ENCODE measurements at regions not wholly inside any gene's neighbourhood (a gene's known extent, or its start where the extent isn't known, plus 50 kb on each side); places are given as distances from the start of the nearest gene placed in this dataset.

DNA sequence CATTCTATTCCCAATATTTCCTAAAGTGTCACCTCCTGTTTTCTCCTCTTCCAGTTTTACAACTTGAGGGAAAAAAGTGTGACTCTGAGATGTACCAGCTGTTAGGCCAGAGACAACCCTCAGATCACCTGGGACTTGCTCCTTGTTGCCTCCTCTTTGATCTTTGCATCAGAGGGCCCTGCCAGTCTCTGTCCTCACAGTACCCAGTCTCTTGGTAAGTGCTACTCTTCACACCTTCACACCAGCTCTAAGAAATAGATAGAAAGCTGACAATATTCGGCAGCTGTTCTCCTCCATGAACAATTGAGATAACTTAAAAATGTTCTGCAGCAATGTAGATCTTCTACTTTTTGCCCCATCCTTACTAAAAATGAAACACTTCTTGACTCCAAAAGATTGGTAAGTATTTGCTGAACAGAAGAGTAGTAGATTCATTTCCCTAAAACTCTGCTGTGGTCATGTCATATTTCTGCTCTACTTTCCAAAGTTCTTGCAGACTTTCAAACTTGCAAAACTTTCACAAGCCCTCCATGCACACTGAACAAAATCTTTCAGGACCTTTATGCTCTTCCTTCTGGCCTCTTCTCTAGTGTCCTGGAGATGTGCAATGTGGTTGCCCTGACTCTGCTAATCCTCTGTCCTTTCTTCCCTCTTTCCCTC lies 188.6 kb downstream of the SNX18 start:
- no peak for DNase-seq

DNA sequence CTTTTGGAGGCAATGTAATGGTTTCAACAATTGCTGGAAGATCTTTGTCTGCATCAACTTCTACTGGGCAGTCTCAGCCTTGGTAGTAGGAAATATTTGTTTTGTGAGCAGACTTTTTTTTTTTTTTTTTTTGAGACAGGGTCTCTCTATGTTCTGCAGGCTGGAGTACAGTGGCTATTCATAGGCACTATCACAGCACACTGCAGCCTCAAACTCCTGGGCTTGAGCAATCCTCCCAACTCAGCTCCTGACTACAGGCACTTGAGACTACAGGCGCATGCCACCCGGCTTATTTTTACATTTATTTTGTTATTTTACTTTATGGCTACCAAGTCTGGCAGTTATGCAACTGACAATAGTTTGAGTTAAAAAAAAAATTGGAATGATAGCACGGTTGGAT lies 187.3 kb downstream of the SNX18 start:
- DNase-seq, result no peak

DNA sequence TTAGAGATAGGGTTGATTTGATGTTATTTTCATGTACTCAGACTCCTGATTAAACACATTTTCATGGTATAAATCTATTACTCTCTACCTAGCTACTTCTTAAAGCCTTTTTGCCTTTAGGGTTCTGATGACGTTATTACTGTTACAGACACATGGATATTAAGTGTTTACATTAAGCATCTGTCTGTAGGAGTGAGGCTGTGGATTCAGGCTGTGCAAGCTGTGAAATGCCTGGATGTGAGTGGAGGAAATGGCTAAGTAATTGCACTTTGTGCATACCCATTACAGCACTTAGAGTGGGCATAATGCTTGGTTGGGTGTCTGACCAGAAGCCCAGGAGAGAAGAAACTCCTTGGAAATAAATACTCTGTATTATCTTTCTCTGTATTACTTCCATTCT lies 186.8 kb downstream of the SNX18 start:
- peak; percentile 4 to 57 for DNase-seq

DNA sequence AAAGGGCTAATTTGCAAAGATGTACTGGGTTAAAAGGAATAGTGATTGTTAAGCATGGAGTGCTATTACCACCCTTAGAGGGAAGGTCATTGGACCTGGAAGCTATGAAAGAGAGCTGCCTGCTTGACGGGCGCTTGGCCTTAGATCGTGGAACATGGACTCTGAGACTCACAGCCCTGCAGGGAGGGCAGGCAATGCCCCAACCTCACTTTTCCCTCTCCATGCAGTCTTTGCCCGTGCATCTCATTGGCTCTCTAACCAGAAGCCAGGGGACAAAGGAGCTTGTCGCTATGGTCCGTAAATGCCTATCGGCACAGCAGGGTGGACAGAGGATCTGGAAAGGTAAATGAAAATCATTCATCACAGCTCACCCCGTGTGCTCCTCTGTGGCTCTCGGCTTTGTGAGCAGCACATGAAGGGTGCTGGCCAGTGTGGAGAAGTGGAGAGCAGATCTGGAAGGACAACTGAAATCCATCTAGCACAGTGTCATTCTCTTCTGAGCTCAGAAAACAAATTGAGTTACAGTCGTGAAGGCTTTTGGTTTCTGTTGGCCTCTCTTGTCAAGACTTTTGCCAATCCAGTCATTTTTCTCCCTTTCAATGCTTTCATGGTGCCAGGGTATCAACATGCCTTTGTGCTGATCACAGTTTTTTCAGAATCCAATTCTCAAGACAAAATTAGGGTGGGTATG lies 186.2 kb downstream of the SNX18 start:
- no peak for DNase-seq

DNA sequence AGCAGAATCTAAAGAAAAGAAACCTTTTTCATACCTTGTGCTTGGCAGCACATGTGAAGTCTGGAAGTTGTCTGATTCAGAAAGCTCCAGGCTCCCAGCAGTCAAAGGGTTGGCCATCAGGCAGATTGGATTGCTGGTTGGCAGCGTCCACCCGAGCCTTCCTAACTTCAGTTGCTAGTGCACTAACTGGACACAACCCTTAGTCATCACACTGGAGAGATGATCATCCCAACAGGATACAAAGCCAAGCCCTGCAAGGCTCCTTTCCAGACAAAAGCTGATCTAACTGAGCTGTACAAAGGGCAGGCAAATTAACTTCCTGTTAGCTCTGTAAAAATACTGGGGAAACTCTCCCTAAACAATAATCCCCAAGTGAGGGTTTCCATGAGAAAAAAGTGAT lies 185.6 kb downstream of the SNX18 start:
- DNase-seq, result no peak

DNA sequence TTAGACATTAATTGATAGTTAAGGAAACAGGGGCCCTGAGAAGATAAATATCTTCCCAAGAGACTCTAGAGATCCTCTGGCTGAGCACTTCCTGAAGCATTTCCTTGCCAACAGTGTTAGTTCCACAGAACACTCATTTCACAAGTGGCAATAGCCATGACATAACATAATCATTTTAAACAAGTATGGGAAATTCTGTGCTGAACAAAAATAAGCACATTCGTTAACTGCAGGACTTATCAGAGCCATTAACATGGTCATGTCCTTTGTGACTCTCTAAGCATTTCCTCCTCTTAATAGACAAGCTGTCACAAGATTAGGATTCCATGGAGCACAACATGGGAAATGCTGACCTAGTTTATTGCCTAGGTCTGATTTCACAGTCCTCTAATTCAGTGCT lies 184.9 kb downstream of the SNX18 start:
- DNase-seq, result no peak

DNA sequence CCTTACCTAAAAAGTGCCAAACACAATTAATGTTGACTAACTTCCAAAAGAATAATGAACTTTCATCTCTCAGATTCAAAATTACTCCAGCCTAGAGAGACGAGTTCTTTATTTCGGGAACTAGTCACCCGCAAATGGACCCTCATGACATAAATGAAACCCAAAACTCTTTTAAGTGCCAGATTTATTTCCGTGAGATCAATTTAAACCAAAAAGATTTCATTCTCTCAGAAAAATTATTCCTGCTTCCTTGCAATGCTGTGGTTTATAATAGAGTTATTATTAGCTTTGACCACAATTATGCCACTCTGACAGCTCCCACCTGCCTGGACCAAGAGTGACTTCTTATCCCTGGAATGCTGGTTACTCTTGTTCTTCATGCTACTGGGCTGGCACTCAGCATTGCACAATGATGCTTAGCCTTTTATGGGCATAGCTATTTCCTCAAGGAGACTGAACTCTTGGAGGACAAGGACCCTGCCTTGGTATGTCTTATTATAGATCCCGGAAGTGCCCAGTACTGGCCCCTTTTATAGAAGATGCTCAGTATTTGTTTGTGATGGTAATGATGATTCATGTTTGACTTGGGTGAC lies 183.5 kb downstream of the SNX18 start:
- DNase-seq, result no peak

DNA sequence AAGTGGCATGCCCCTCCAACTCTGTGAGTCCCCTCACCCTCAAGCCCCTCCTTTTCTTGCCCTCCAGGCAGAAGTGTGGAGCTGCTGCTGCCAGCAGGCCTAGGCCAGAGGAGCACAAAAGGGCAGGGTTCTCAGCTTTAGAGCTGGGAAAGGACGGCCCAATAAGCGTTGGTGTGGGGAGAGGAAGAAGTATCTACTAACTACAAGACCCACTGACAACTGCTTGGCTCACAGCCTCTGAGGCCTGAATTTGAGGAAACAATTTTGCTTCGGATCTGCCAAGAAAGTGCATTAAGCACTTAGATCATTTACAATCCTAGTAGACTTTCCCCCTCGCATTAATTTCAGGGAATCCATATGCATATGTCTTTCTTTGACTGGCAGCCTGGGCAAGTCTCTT lies 179.4 kb downstream of the SNX18 start:
- no peak for DNase-seq

DNA sequence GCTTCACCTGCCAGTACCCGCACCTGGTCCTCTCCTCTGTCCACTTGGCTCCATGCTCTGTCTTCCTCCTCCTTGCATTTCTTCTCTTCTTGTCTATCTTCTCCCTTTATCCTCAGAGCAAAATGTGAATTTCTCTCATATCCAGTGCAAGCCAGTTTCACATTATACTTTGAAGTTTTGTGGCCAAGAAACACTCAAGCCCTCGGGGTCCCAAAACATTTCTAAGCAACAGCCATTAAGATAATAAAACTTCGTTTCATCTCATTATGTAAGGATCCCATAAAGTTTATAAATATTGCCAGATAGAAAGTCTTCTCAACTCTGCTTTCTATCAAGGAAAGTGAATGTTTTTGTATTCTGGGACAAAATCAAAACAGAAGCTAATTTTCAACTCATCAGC lies 178.8 kb downstream of the SNX18 start:
- DNase-seq, result no peak

DNA sequence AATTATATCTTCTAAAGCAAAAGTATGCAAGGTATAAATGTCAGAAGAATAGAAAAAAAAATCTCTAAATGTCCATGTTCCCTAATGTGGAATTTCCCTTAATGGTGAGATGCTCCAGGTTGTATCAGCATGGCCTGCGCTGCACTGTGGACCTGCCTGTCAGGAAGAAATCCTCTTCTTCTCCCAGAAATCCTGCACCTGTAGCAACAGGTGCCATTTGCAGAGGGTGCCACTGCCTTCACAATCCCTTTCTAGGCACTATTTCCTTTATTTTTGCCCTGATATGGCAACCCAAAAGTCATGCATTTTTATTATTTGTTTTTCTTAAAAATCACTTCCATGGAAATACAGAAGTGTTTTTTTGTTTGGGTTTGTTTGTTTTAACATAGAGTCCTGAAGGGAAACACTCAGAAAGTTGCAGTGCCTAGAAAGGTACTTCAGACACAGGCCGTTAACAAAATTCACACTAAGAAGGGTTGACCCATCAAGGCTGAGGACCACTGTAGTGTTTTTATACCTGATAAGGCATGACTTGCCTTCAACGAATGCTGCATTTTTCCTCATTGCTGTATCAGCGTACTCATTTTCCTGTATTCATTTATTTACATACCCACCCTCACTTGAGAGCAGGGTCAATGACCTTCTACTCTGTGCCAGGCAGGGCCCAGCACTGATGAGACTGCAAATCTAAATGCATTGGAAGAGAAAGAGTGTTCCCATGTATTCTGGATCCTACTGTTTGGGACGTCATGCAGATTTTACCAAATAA lies 177.8 kb downstream of the SNX18 start:
- no peak for DNase-seq

DNA sequence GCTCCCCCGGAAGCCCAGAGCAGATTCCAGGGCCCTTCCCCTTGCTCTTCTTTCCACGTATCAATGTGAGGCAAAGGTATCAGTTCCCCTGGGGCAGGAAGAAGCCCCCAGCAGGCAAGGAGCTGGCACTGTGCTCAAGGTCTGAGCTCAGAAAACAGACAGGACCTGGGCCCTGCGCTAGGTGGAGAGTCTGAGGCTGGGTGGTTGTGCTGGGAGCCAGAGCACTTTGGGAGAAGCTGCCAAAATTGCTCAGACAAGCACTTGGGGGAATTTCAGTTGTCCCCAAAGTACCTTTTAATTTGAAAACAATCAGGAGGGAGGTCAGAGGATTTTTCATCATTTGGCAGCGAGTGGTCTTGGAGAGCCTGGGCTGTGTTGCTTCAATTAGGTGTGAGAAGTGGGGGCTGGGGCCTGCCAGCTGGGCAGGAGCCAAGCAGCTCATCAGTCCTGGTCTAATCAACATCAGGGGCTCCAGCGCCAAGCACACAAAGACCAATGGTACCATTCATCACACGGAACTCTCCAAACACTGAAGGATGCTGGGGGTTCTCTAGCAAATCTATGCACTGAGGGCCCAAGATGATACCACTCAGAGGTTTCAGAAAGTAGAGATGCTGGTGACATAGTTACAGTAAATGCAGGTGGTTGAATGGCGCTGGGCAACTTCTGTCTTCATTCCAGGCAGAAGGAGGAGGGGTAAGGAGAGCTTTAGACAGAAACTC lies 176.5 kb downstream of the SNX18 start:
- DNase-seq, result peak in 1 of 2 experiments; percentile 11

DNA sequence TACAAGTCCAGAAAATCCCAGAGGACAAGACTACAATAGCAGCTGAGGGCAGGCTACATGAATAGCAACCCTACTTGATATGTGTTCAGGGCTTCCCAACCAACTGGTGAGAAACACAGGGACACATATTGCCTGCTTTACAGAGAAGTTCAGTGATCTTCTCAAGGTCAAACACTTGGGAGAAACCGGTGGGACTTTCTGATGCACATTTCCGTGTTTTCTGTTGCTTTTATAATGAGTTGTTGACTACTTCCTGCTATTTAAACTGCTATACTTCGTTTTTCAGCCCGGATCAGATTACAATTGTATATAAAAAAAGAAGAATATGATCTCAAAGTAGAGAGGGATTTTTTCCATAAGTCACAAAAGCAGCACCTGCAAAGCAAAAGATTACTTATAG lies 175.1 kb downstream of the SNX18 start:
- no peak for DNase-seq

DNA sequence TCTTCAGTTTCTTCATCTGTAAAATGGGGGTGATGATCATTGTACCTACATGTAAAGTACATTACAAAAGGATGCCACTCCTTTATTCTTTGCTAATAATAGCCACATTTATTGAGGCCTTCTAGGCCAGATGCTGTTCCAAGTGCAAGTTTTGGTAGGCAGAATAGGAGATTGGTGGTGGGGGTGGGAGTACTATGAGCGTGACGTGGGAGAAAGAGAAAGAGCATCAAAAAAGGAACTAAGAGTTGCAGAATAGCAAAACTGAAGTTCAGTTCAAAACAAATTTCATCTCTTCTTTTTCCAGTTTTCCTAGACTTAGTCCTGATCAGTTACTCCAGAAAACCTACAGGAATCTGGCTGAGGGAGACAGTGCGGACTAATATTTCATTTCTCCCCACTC lies 174.1 kb downstream of the SNX18 start:
- no peak for DNase-seq

DNA sequence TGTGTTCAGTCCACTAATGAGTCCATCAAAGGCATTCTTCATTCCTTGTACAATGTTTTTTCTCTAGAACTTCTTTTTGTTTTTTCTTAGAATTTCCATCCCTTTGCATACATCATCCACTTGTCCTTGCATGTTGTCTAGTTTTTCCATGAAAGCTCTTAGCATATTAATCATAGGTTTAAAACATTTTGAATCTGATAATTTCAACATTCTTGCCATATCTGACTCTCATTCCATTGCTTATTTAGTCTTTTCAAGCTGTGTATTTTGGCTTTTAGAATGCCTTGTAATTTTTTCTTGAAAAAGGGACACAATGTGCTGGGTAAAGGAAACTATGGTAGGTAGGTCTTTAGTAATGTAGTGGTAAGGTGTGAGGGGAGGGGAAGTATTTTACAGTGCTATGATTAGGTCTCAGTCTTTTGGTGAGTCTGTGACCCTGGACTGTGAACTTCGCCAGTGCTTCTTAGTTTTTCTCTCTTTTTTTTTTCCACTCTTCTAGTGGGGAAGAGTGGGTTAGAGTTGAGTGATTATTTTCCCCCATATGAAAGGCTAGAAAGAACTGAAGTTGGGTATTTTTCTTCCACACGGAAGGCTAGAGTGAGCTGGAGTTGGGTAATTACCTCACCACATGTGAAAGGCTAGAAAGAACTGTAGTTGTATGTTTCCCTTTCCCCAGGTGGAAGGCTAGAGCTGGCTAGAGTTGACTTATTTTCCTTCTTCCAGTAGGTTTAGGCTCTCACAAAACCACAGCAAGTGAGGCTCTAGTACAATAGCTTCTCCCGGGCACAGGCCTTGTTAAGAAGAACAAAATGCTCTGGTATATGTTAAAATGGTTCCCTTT lies 172.1 kb downstream of the SNX18 start:
- no peak for DNase-seq

DNA sequence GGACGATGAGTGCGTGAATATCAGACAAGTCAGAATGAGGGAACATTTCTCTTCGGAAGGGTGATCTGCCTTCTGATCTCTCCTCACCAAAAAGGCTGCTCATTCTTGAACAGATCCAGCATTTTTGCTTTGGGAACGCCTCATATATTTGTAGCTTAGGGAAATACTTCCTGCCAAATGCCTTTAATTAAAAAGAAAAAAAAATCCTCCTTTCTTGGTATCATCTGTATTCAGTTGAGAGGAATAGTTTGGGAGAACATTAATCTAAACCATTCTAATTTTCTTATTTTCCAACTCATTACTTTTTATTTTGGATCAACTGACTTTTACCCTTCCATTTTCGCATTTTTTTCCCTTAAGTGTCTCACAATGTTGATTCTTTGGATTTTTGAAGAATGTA lies 163.4 kb downstream of the SNX18 start:
- no peak for DNase-seq

DNA sequence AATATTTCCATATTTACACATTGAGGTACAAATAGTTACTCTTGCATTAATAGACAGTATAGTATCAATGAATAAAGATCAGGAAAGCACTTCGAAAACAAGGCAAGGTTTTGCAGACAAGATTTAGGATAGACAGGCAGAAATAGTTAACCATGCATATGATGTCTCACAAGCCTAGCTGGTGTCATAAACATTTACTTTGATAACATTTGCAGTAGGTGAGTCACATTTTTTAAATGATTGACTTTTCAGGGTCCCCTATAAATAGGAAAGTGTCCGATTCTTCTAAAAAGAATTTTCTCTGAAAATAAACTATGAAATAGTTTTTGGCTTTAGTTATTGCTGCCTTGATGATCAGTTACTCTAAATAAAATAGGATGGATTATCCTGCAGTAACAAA lies 162.1 kb downstream of the SNX18 start:
- DNase-seq, result no peak

DNA sequence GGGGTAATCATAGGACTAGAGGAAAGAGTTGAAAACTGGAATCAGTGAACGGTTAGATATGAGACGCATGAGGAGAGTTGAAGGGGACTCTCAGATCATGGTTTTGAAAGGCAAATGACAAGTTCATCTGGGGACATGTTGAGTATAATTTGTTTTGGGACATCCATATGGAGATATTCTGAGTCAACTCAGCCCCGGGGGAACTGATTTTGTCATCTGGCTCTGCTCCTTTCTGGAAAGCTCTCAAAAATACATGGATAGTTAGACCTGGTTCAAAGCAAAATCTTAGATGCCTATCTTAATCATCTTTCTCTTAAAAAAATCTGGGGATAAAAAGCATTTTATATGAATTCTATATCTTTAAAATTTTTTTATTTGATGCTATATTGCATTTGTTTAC lies 161.2 kb downstream of the SNX18 start:
- no peak for DNase-seq

DNA sequence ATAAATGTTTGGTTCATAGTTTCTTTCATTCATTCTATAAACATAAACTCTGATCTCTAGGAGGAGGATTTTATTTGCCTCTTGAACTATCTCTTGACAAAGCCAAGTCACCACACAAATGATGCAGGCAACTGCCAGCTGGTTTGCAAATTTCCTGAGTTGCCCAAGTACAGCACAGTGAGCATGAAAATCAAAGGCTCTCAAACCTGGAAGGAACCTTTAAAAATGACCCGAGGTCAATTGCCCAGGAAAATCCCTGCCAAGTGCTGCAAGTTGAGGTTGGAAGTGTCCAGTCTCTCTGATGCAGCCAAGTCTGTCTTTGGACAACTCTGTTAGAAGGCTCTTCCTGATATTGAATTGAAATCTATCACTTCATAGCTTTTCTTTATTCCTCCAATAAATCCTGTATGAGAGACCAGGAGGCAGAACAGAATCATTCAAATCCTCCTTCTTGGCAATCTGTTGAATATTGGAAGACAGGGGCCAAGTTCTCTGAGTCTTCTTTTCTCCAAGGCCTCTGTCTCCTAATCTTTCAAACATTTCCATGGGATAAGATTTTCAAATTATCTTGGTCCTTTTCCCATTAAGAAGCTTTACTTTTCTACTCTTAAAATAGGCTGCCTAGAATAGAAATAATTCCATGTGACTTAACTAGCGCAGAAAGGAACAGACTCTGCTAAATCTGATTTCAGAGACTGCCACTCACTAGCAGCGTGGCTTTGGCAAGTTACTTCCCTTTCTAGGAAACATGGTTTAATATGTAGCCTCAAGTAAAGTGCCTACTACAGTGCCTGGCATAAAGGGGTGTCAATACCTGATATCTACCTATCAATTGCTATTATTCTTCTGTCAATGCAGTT lies 159.2 kb downstream of the SNX18 start:
- no peak for DNase-seq

DNA sequence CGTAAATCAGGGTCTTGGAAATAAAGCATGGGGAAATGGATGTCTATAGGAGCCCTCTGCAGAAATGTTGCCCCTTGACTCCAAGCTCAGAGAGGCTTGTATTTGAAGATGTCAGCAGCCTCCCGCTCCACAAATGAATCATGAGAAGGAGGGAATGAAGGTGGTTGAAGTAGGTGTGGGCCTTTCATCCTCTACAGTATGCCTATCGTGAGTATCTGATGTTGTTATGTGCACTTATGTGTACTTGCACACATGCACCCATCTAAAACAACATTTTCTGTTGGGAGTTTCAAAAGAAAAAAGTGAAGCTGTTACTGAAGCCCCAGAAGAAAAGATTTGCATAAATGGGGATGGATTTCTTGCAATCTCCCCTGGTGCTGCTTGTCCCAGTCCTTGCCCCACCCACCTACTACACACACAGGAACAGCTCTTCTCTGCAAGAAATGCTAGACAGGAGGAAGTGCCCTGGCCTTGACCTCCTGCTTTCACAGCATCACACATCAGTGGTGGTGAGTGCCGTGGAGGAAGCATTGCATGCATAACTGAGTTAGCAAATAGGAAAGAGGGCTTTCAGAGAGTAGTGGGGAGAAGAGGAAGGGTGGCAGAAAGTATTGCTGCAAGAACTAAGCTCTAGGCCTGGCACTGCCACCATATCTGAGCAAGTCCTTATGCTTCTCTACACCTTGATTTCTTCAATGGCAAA lies 156.1 kb downstream of the SNX18 start:
- DNase-seq, result no peak

DNA sequence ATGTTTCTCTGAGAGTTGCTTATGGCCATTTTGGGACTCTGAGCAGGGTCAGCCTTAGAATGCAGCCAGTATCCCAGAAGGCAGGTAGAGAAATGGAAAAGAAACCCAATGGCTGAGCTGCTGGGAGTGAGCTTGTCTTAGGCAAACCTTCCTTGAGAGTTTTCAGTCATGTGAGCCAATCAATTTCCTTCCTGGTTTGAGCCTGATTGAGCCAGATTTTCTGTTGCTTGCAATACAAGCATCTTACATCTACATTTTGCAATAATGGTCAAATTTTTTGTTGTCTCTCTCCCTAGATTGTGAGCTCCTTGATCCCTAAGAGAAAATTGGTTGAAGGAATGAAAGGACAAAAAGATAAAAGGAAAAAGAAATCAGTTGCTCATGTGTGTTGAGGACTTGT lies 155.3 kb downstream of the SNX18 start:
- DNase-seq, result no peak

DNA sequence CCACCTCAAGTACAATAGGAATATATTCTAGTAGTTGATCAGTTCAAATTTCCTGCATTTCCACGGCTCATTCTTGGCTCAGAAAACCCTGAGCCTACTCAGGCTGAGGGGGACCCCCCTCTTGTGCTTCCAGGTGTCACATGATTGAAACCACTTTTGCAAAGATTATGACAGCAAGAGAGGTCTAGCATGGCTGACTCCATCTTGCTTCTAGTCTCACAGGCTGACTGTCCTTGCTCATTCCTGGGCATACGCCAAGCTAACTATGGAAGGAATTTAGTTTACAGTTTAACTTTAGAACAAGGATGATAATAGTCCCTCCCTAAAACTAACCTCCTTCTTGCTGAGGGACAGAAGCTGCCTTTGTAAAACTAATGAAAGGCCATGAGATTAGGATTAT lies 154.1 kb downstream of the SNX18 start:
- no peak for DNase-seq

Data from NCI-H524 (cell line).